ENCODE measurements at regions not wholly inside any gene's neighbourhood (a gene's known extent, or its start where the extent isn't known, plus 50 kb on each side); places are given as distances from the start of the nearest gene placed in this dataset.

- no peak for DNase-seq (ENCODE audit: low spot score)
- H3K4me3 Mint-ChIP-seq (ENCODE audit: low read depth), result no peak overlapping the region
- H3K27ac Mint-ChIP-seq, result no peak overlapping the region
- H3K4me1 Mint-ChIP-seq (ENCODE audit: low read depth), result no peaks in the 10 kb centered on the region
- intact Hi-C loops (cut with micrococcal nuclease), result no loop called here
- H3K27me3 Mint-ChIP-seq (ENCODE audit: low read depth), result no peaks in the 10 kb centered on the region
- H3K36me3 Mint-ChIP-seq (ENCODE audit: low read depth), result no peaks in the 10 kb centered on the region
- H3K9me3 Mint-ChIP-seq, result peaks cover 5% of the 10 kb centered on the region
Measured at GRCh38 chr18:43919551-43919950, 642.3 kb upstream of the SYT4 start.

- Mint-ChIP-seq H3K27me3 (ENCODE audit: low read depth) (no peaks in the 10 kb centered on the region), H3K9me3 (peaks cover 21% of the 10 kb centered on the region), H3K4me1 (ENCODE audit: low read depth) (no peaks in the 10 kb centered on the region), H3K4me3 (ENCODE audit: low read depth) (no peak overlapping the region), H3K36me3 (ENCODE audit: low read depth) (no peaks in the 10 kb centered on the region), H3K27ac (no peak overlapping the region)
- intact Hi-C loops (cut with micrococcal nuclease), result no loop called here
- DNase-seq (ENCODE audit: low spot score), result no peak
Measured at GRCh38 chr18:43931439-43931838, 654.1 kb upstream of the SYT4 start.

- no peak for DNase-seq (ENCODE audit: low spot score)
- H3K36me3 Mint-ChIP-seq (ENCODE audit: low read depth), result no peaks in the 10 kb centered on the region
- no peak overlapping the region for H3K4me3 Mint-ChIP-seq (ENCODE audit: low read depth)
- intact Hi-C loops (cut with micrococcal nuclease), result no loop called here
- no peak overlapping the region for H3K27ac Mint-ChIP-seq
- H3K4me1 Mint-ChIP-seq (ENCODE audit: low read depth), result no peaks in the 10 kb centered on the region
- H3K27me3 Mint-ChIP-seq (ENCODE audit: low read depth), result no peaks in the 10 kb centered on the region
- peaks cover 21% of the 10 kb centered on the region for H3K9me3 Mint-ChIP-seq
Measured at GRCh38 chr18:43932140-43932539, 654.9 kb upstream of the SYT4 start.

GRCh38 chr18:43933177-43933576 lies 655.9 kb upstream of the SYT4 start:
- Mint-ChIP-seq H3K4me1 (ENCODE audit: low read depth) (no peaks in the 10 kb centered on the region), H3K36me3 (ENCODE audit: low read depth) (no peaks in the 10 kb centered on the region), H3K4me3 (ENCODE audit: low read depth) (no peak overlapping the region), H3K27me3 (ENCODE audit: low read depth) (no peaks in the 10 kb centered on the region), H3K27ac (no peak overlapping the region), H3K9me3 (peaks cover 21% of the 10 kb centered on the region)
- no peak for DNase-seq (ENCODE audit: low spot score)
- intact Hi-C loops (cut with micrococcal nuclease), result no loop called here

GRCh38 chr18:43934322-43934721 lies 657.0 kb upstream of the SYT4 start:
- no peak overlapping the region for H3K4me3 Mint-ChIP-seq (ENCODE audit: low read depth)
- no peak for DNase-seq (ENCODE audit: low spot score)
- peaks cover 23% of the 10 kb centered on the region for H3K9me3 Mint-ChIP-seq
- no peak overlapping the region for H3K27ac Mint-ChIP-seq
- intact Hi-C loops (cut with micrococcal nuclease), result no loop called here
- H3K36me3 Mint-ChIP-seq (ENCODE audit: low read depth), result no peaks in the 10 kb centered on the region
- H3K27me3 Mint-ChIP-seq (ENCODE audit: low read depth), result no peaks in the 10 kb centered on the region
- no peaks in the 10 kb centered on the region for H3K4me1 Mint-ChIP-seq (ENCODE audit: low read depth)

GRCh38 chr18:43934781-43935471 lies 657.6 kb upstream of the SYT4 start:
- no peaks in the 10 kb centered on the region for H3K27me3 Mint-ChIP-seq (ENCODE audit: low read depth)
- H3K27ac Mint-ChIP-seq, result no peak overlapping the region
- intact Hi-C loops (cut with micrococcal nuclease), result no loop called here
- no peaks in the 10 kb centered on the region for H3K36me3 Mint-ChIP-seq (ENCODE audit: low read depth)
- H3K9me3 Mint-ChIP-seq, result peaks cover 26% of the 10 kb centered on the region
- DNase-seq (ENCODE audit: low spot score), result no peak
- no peak overlapping the region for H3K4me3 Mint-ChIP-seq (ENCODE audit: low read depth)
- no peaks in the 10 kb centered on the region for H3K4me1 Mint-ChIP-seq (ENCODE audit: low read depth)

- peaks cover 16% of the 10 kb centered on the region for H3K9me3 Mint-ChIP-seq
- no peaks in the 10 kb centered on the region for H3K27me3 Mint-ChIP-seq (ENCODE audit: low read depth)
- no peak overlapping the region for H3K27ac Mint-ChIP-seq
- H3K4me3 Mint-ChIP-seq (ENCODE audit: low read depth), result no peak overlapping the region
- H3K4me1 Mint-ChIP-seq (ENCODE audit: low read depth), result no peaks in the 10 kb centered on the region
- intact Hi-C loops (cut with micrococcal nuclease), result no loop called here
- no peak for DNase-seq (ENCODE audit: low spot score)
- no peaks in the 10 kb centered on the region for H3K36me3 Mint-ChIP-seq (ENCODE audit: low read depth)
Measured at GRCh38 chr18:43936176-43936575, 658.9 kb upstream of the SYT4 start.

GRCh38 chr18:43949291-43949690 lies 672.0 kb upstream of the SYT4 start:
- Mint-ChIP-seq H3K9me3 (peaks cover 17% of the 10 kb centered on the region), H3K4me1 (ENCODE audit: low read depth) (no peaks in the 10 kb centered on the region), H3K4me3 (ENCODE audit: low read depth) (no peak overlapping the region), H3K27ac (no peak overlapping the region), H3K36me3 (ENCODE audit: low read depth) (no peaks in the 10 kb centered on the region), H3K27me3 (ENCODE audit: low read depth) (no peaks in the 10 kb centered on the region)
- no peak for DNase-seq (ENCODE audit: low spot score)
- intact Hi-C loops (cut with micrococcal nuclease), result no loop called here

- Mint-ChIP-seq H3K9me3 (peaks cover 16% of the 10 kb centered on the region), H3K4me3 (ENCODE audit: low read depth) (no peak overlapping the region), H3K36me3 (ENCODE audit: low read depth) (no peaks in the 10 kb centered on the region), H3K4me1 (ENCODE audit: low read depth) (no peaks in the 10 kb centered on the region), H3K27me3 (ENCODE audit: low read depth) (no peaks in the 10 kb centered on the region), H3K27ac (no peak overlapping the region)
- DNase-seq (ENCODE audit: low spot score), result no peak
- intact Hi-C loops (cut with micrococcal nuclease), result no loop called here
Measured at GRCh38 chr18:43950062-43950461, 672.8 kb upstream of the SYT4 start.

GRCh38 chr18:43952398-43952797 lies 675.1 kb upstream of the SYT4 start:
- Mint-ChIP-seq H3K27ac (no peak overlapping the region), H3K4me3 (ENCODE audit: low read depth) (no peak overlapping the region), H3K9me3 (peaks cover 3% of the 10 kb centered on the region), H3K27me3 (ENCODE audit: low read depth) (no peaks in the 10 kb centered on the region), H3K36me3 (ENCODE audit: low read depth) (no peaks in the 10 kb centered on the region), H3K4me1 (ENCODE audit: low read depth) (no peaks in the 10 kb centered on the region)
- intact Hi-C loops (cut with micrococcal nuclease), result no loop called here
- no peak for DNase-seq (ENCODE audit: low spot score)

- DNase-seq (ENCODE audit: low spot score), result no peak
- peaks cover 7% of the 10 kb centered on the region for H3K9me3 Mint-ChIP-seq
- no peak overlapping the region for H3K27ac Mint-ChIP-seq
- no peaks in the 10 kb centered on the region for H3K27me3 Mint-ChIP-seq (ENCODE audit: low read depth)
- H3K36me3 Mint-ChIP-seq (ENCODE audit: low read depth), result no peaks in the 10 kb centered on the region
- H3K4me3 Mint-ChIP-seq (ENCODE audit: low read depth), result no peak overlapping the region
- no peaks in the 10 kb centered on the region for H3K4me1 Mint-ChIP-seq (ENCODE audit: low read depth)
- intact Hi-C loops (cut with micrococcal nuclease), result no loop called here
Measured at GRCh38 chr18:43961722-43962121, 684.4 kb upstream of the SYT4 start.

- Mint-ChIP-seq H3K4me3 (ENCODE audit: low read depth) (no peak overlapping the region), H3K4me1 (ENCODE audit: low read depth) (no peaks in the 10 kb centered on the region), H3K27me3 (ENCODE audit: low read depth) (no peaks in the 10 kb centered on the region), H3K9me3 (peaks cover 11% of the 10 kb centered on the region), H3K36me3 (ENCODE audit: low read depth) (no peaks in the 10 kb centered on the region), H3K27ac (no peak overlapping the region)
- intact Hi-C loops (cut with micrococcal nuclease), result no loop called here
- DNase-seq (ENCODE audit: low spot score), result no peak
Measured at GRCh38 chr18:43964666-43965065, 687.4 kb upstream of the SYT4 start.

GRCh38 chr18:43965691-43966090 lies 688.4 kb upstream of the SYT4 start:
- H3K27me3 Mint-ChIP-seq (ENCODE audit: low read depth), result no peaks in the 10 kb centered on the region
- no peaks in the 10 kb centered on the region for H3K4me1 Mint-ChIP-seq (ENCODE audit: low read depth)
- H3K36me3 Mint-ChIP-seq (ENCODE audit: low read depth), result no peaks in the 10 kb centered on the region
- intact Hi-C loops (cut with micrococcal nuclease), result no loop called here
- H3K4me3 Mint-ChIP-seq (ENCODE audit: low read depth), result no peak overlapping the region
- H3K27ac Mint-ChIP-seq, result no peak overlapping the region
- peaks cover 4% of the 10 kb centered on the region for H3K9me3 Mint-ChIP-seq
- no peak for DNase-seq (ENCODE audit: low spot score)

GRCh38 chr18:43970656-43971055 lies 693.4 kb upstream of the SYT4 start:
- Mint-ChIP-seq H3K27ac (no peak overlapping the region), H3K4me3 (ENCODE audit: low read depth) (no peak overlapping the region), H3K4me1 (ENCODE audit: low read depth) (no peaks in the 10 kb centered on the region), H3K36me3 (ENCODE audit: low read depth) (no peaks in the 10 kb centered on the region), H3K27me3 (ENCODE audit: low read depth) (no peaks in the 10 kb centered on the region), H3K9me3 (peaks cover 8% of the 10 kb centered on the region)
- intact Hi-C loops (cut with micrococcal nuclease), result no loop called here
- DNase-seq (ENCODE audit: low spot score), result no peak
